Type B pancreatic cell (in vitro differentiated cells): ENCODE measurements at regions not wholly inside any gene's neighbourhood (a gene's known extent, or its start where the extent isn't known, plus 50 kb on each side); places are given as distances from the start of the nearest gene placed in this dataset.

Source experiments
- DNase-seq: peaks from one replicate; pipeline ENCODE4 v3.0.0; 2021; ENCODE audit warnings: mixed read lengths; ENCODE audit not compliant: unreplicated experiment; ENCODE audit errors: extremely low spot score
- H3K27ac Mint-ChIP-seq: 2 replicates; pipeline ENCODE4 v1.8.0; 2021; ENCODE audit warnings: mild to moderate bottlenecking, mixed read lengths
- H3K27me3 Mint-ChIP-seq: 2 replicates; pipeline ENCODE4 v1.8.0; 2021; ENCODE audit warnings: mixed read lengths
- H3K36me3 Mint-ChIP-seq: 2 replicates; pipeline ENCODE4 v1.8.0; 2021; ENCODE audit warnings: mixed read lengths
- H3K4me1 Mint-ChIP-seq: one replicate; pipeline ENCODE4 v1.8.0; 2021; ENCODE audit warnings: mixed read lengths; ENCODE audit not compliant: unreplicated experiment
- H3K4me3 Mint-ChIP-seq: 2 replicates; pipeline ENCODE4 v1.8.0; 2021; ENCODE audit warnings: mild to moderate bottlenecking, mixed read lengths
- H3K9me3 Mint-ChIP-seq: 2 replicates; pipeline ENCODE4 v1.8.0; 2021; ENCODE audit warnings: mixed read lengths
- TF ChIP-seq, protein P1 (sequence below): fragments of 200-600 bp; sonication (generic); conservative IDR thresholded peaks from 2 replicates; pipeline ENCODE4 v1.5.0; 2021; ENCODE audit warnings: antibody characterized with exemption, mild to moderate bottlenecking

DNA sequence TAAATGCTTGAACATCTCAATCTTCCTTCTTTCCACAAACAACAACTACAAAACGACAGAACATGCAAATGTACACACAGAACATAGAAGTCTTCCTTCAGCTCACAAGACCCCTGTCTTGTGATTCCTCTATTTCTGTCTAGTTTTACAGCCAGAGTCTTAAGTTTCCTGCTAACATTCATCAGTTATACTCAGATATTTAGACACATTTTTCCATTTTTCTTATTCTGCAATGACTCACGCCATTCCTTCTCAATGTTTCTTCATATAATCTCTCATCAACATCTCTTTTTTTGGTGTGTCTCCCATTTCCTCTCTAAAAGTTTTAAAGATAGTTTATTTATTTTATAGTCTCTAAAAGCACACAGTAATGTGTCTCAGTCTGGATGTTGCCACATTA is 1872.9 kb upstream of the PCDH20 start:
- Mint-ChIP-seq H3K9me3 (peaks cover 7% of the 10 kb centered on the region), H3K36me3 (no peaks in the 10 kb centered on the region), H3K4me1 (no peaks in the 10 kb centered on the region), H3K4me3 (no peak overlapping the region), H3K27me3 (no peaks in the 10 kb centered on the region), H3K27ac (no peak overlapping the region)
- TF ChIP-seq, protein P1, sequence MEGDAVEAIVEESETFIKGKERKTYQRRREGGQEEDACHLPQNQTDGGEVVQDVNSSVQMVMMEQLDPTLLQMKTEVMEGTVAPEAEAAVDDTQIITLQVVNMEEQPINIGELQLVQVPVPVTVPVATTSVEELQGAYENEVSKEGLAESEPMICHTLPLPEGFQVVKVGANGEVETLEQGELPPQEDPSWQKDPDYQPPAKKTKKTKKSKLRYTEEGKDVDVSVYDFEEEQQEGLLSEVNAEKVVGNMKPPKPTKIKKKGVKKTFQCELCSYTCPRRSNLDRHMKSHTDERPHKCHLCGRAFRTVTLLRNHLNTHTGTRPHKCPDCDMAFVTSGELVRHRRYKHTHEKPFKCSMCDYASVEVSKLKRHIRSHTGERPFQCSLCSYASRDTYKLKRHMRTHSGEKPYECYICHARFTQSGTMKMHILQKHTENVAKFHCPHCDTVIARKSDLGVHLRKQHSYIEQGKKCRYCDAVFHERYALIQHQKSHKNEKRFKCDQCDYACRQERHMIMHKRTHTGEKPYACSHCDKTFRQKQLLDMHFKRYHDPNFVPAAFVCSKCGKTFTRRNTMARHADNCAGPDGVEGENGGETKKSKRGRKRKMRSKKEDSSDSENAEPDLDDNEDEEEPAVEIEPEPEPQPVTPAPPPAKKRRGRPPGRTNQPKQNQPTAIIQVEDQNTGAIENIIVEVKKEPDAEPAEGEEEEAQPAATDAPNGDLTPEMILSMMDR: no peak
- no peak for DNase-seq

DNA sequence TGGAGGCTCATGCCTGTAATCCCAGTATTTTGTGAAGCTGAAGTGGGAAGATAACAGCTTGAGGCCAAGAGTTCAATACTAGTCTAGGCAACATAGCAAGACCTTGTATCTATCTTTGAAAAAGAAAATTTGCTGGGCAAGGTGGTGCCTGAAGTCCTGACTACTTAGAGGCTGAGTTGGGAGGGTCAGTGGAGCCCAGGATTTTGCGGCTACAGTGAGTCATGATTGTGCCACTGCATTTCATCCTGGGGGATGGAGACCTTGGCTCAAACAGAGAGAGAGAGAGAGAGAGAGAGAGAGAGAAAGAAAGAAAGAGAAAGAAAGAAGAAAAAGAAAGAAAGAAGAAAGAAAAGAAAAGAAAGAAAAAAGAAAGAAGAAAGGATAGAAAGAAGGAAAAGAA is 1872.3 kb upstream of the PCDH20 start:
- Mint-ChIP-seq H3K36me3 (no peaks in the 10 kb centered on the region), H3K9me3 (peaks cover 7% of the 10 kb centered on the region), H3K27ac (no peak overlapping the region), H3K4me1 (no peaks in the 10 kb centered on the region), H3K4me3 (no peak overlapping the region), H3K27me3 (no peaks in the 10 kb centered on the region)
- TF ChIP-seq, protein P1: no peak
- DNase-seq: no peak

DNA sequence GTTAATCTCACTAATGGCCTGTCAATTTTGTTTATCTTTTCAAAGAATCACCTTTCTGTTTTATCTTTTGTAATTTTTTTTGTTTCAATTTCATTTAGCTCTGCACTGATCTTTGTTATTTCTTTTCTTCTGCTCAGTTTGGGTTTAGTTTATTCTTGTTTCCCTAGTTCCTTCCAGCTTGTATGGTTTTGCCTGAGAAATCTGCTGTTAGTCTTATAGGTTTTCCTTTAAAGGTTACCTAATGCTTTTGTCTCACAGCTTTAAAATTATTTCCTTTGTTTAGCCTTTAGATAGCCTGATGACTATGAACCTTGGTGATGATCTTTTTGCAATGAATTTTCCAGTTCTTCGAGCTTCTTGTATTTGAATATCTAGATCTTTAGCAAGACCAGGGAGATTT is 1869.8 kb upstream of the PCDH20 start:
- H3K27ac Mint-ChIP-seq: no peak overlapping the region
- no peaks in the 10 kb centered on the region for H3K4me1 Mint-ChIP-seq

DNA sequence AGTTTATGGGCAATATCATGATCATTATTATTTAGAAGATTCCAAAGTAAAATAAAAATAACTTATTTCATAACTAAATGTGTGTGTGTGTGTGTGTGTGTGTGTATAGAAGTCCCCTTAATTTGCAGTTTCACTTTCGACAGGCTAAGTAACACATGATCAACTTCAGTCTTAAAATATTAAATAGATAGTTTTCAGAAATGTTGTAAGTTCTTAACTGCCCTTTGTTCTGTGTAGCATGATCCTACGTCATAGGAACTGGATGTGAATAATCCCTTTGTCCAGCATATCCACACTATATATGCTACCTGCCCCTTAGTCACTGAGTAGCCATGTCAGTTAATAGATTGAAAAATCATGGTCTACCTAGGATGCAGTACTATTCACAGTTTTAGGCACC is 1863.5 kb upstream of the PCDH20 start:
- H3K9me3 Mint-ChIP-seq: no peaks in the 10 kb centered on the region
- no peak overlapping the region for H3K4me3 Mint-ChIP-seq
- no peaks in the 10 kb centered on the region for H3K27me3 Mint-ChIP-seq
- H3K27ac Mint-ChIP-seq: no peak overlapping the region
- DNase-seq: no peak
- H3K36me3 Mint-ChIP-seq: no peaks in the 10 kb centered on the region
- no peaks in the 10 kb centered on the region for H3K4me1 Mint-ChIP-seq
- TF ChIP-seq, protein P1: no peak

More for the DNA sequence above, 1869.8 kb upstream of the PCDH20 start:
- TF ChIP-seq, protein P1: no peak
- H3K4me3 Mint-ChIP-seq: no peak overlapping the region
- H3K9me3 Mint-ChIP-seq: peaks cover 7% of the 10 kb centered on the region
- no peak for DNase-seq
- H3K27me3 Mint-ChIP-seq: no peaks in the 10 kb centered on the region
- H3K36me3 Mint-ChIP-seq: no peaks in the 10 kb centered on the region

DNA sequence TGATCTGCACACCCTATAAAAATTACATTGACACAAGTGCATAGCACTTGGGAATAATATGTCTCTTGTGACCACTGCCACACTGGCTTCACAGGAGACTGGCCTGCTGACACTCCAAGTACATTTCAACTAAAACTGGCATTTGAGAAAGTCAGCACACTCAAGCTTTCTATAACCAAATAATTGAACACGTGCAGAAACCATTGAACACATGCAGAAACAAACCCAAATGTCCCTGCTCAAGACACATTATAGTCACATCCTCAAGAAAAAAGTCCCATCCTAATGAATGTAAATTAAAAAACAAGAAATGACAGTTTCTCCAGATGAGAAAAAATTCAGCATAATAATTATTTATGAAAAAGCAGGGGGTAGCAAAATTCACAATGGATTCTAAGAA is 1859.1 kb upstream of the PCDH20 start:
- Mint-ChIP-seq H3K27ac (no peak overlapping the region), H3K4me3 (no peak overlapping the region), H3K4me1 (no peaks in the 10 kb centered on the region)

More for the DNA sequence above, 1859.1 kb upstream of the PCDH20 start:
- H3K9me3 Mint-ChIP-seq: no peaks in the 10 kb centered on the region
- no peak for DNase-seq
- TF ChIP-seq, protein P1: no peak
- H3K27me3 Mint-ChIP-seq: no peaks in the 10 kb centered on the region
- H3K36me3 Mint-ChIP-seq: no peaks in the 10 kb centered on the region
